ENCODE measurements at regions not wholly inside any gene's neighbourhood (a gene's known extent, or its start where the extent isn't known, plus 50 kb on each side); places are given as distances from the start of the nearest gene placed in this dataset.

- DNase-seq, result no peak
These were observed 188.6 kb downstream of the SNX18 start for GRCh38 chr5:54705994-54706653.

- no peak for DNase-seq
These were observed 187.3 kb downstream of the SNX18 start for GRCh38 chr5:54704825-54705224.

- peak; percentile 28 for DNase-seq
These were observed 186.8 kb downstream of the SNX18 start for GRCh38 chr5:54704333-54704732.

- DNase-seq, result no peak
These were observed 186.2 kb downstream of the SNX18 start for GRCh38 chr5:54703565-54704255.

- no peak for DNase-seq
These were observed 185.6 kb downstream of the SNX18 start for GRCh38 chr5:54703133-54703532.

GRCh38 chr5:54702470-54702869, 184.9 kb downstream of the SNX18 start:
- DNase-seq, result no peak

- DNase-seq, result no peak
These were observed 183.5 kb downstream of the SNX18 start for GRCh38 chr5:54700986-54701578.

GRCh38 chr5:54696931-54697330, 179.4 kb downstream of the SNX18 start:
- no peak for DNase-seq

- DNase-seq, result no peak
These were observed 178.8 kb downstream of the SNX18 start for GRCh38 chr5:54696346-54696745.

- DNase-seq, result no peak
These were observed 177.8 kb downstream of the SNX18 start for GRCh38 chr5:54695198-54695966.

- DNase-seq, result no peak
These were observed 176.5 kb downstream of the SNX18 start for GRCh38 chr5:54693936-54694657.

GRCh38 chr5:54692631-54693030, 175.1 kb downstream of the SNX18 start:
- no peak for DNase-seq

- no peak for DNase-seq
These were observed 174.1 kb downstream of the SNX18 start for GRCh38 chr5:54691656-54692055.

- DNase-seq, result no peak
These were observed 172.1 kb downstream of the SNX18 start for GRCh38 chr5:54689411-54690251.

GRCh38 chr5:54680998-54681397, 163.4 kb downstream of the SNX18 start:
- no peak for DNase-seq

- no peak for DNase-seq
These were observed 162.1 kb downstream of the SNX18 start for GRCh38 chr5:54679686-54680085.

GRCh38 chr5:54678737-54679136, 161.2 kb downstream of the SNX18 start:
- no peak for DNase-seq

GRCh38 chr5:54676481-54677340, 159.2 kb downstream of the SNX18 start:
- no peak for DNase-seq

GRCh38 chr5:54673523-54674225, 156.1 kb downstream of the SNX18 start:
- DNase-seq, result no peak

- no peak for DNase-seq
These were observed 155.3 kb downstream of the SNX18 start for GRCh38 chr5:54672871-54673270.

Measured in NCI-H1417 treated with DMSO at 0.1 percent for 48 hours (cell line).